C4-2B (cell line): ENCODE measurements at regions not wholly inside any gene's neighbourhood (a gene's known extent, or its start where the extent isn't known, plus 50 kb on each side); places are given as distances from the start of the nearest gene placed in this dataset.

ENCODE experiments used
- ZFX ChIP-seq: fragments of 450-650 bp; IDR thresholded peaks from 2 replicates; pipeline ENCODE4 v1.6.1; 2017
- TF ChIP-seq, protein P1 (sequence below): fragments of 450-650 bp; conservative IDR thresholded peaks from 2 replicates; pipeline ENCODE4 v1.5.1; 2017; ENCODE audit warnings: mild to moderate bottlenecking

DNA sequence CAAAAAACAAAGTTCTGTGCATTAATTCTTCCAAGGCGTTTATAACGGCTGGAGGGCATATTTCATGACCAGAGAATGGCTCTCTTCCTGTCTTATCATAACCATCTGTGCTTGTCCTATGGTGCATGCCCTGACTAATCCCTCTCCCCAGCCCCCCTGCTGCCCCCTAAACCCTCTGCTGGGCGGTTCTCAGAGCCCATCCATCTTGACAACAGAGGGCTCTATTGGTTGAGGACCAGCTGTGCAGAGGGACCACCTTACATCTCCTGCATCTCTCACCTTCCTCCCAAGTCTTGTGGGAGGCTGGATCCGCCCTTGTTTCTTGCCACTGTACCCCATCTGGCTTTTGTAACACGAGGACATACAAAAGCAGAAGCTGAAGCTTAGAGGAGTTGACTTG lies 282.1 kb downstream of the MIAT start:
- TF ChIP-seq, protein P1, sequence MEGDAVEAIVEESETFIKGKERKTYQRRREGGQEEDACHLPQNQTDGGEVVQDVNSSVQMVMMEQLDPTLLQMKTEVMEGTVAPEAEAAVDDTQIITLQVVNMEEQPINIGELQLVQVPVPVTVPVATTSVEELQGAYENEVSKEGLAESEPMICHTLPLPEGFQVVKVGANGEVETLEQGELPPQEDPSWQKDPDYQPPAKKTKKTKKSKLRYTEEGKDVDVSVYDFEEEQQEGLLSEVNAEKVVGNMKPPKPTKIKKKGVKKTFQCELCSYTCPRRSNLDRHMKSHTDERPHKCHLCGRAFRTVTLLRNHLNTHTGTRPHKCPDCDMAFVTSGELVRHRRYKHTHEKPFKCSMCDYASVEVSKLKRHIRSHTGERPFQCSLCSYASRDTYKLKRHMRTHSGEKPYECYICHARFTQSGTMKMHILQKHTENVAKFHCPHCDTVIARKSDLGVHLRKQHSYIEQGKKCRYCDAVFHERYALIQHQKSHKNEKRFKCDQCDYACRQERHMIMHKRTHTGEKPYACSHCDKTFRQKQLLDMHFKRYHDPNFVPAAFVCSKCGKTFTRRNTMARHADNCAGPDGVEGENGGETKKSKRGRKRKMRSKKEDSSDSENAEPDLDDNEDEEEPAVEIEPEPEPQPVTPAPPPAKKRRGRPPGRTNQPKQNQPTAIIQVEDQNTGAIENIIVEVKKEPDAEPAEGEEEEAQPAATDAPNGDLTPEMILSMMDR: no peak
- no peak for TF ChIP-seq ZFX
